Tibial nerve (tissue), 3 donors: ENCODE measurements at regions not wholly inside any gene's neighbourhood (a gene's known extent, or its start where the extent isn't known, plus 50 kb on each side); places are given as distances from the start of the nearest gene placed in this dataset.

Source experiments
- POLR2A ChIP-seq, 2 donors: fragments of 450-650 bp; IDR thresholded peaks; one replicate each; pipeline ENCODE4 v1.6.1; 2017; ENCODE audit warnings: antibody characterized with exemption in 2 of 2, mild to moderate bottlenecking in 2 of 2, moderate library complexity in 2 of 2
- TF ChIP-seq, protein P1 (sequence below), 5 experiments: fragments of 200-600 bp in 3 of 5; fragments of 450-650 bp in 2 of 5; sonication (generic) in 3 of 5; IDR thresholded peaks; one replicate each; pipeline ENCODE4 v1.5.1; 2016 to 2019; ENCODE audit warnings: antibody characterized with exemption in 5 of 5, mild to moderate bottlenecking in 3 of 5, moderate library complexity in 2 of 5

DNA sequence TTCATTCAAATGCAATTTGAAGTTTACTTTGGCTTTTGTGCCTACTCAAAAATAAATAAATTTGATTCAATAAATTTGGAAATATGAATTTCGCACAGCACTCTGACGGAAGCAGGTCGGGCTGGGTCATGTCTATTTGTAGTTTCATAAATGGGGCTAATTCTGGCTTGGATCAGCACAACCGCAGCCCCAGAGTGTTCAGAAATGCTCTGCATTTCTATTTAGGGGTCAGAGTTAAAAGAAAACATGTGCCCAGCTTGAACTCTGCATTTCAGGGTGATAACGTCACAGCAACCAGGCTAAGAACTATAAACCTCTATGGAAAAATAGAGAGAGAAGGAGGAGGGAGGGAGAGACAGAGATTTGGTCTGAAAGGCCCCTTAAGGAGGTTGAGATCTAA lies 480.9 kb upstream of the NOX3 start:
- TF ChIP-seq, protein P1, sequence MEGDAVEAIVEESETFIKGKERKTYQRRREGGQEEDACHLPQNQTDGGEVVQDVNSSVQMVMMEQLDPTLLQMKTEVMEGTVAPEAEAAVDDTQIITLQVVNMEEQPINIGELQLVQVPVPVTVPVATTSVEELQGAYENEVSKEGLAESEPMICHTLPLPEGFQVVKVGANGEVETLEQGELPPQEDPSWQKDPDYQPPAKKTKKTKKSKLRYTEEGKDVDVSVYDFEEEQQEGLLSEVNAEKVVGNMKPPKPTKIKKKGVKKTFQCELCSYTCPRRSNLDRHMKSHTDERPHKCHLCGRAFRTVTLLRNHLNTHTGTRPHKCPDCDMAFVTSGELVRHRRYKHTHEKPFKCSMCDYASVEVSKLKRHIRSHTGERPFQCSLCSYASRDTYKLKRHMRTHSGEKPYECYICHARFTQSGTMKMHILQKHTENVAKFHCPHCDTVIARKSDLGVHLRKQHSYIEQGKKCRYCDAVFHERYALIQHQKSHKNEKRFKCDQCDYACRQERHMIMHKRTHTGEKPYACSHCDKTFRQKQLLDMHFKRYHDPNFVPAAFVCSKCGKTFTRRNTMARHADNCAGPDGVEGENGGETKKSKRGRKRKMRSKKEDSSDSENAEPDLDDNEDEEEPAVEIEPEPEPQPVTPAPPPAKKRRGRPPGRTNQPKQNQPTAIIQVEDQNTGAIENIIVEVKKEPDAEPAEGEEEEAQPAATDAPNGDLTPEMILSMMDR (IDR thresholded peaks at IDR 0.05): no peak
- no peak for TF ChIP-seq POLR2A (IDR thresholded peaks at IDR 0.05)
